NCI-H2227 treated with DMSO at 0.1 percent for 48 hours (cell line): ENCODE measurements at regions not wholly inside any gene's neighbourhood (a gene's known extent, or its start where the extent isn't known, plus 50 kb on each side); places are given as distances from the start of the nearest gene placed in this dataset.
"Not testable (repeated sequence)": the region's sequence is repeated elsewhere in the genome, so short reads cannot be mapped to it uniquely, and the experiment has no call there.

Experiments
- DNase-seq: peaks from one replicate; lab custom pipeline; 2025; lab: John Stamatoyannopoulos, UW

GRCh38 chr6:95865857-95866256, 149.9 kb upstream of the FUT9 start:
- no peak for DNase-seq

- no peak for DNase-seq
These were observed 149.0 kb upstream of the FUT9 start for GRCh38 chr6:95866732-95867131.

GRCh38 chr6:95867205-95867604, 148.6 kb upstream of the FUT9 start:
- DNase-seq = no peak

- DNase-seq = no peak
These were observed 138.3 kb upstream of the FUT9 start for GRCh38 chr6:95877480-95877879.

- DNase-seq = no peak
These were observed 135.9 kb upstream of the FUT9 start for GRCh38 chr6:95879856-95880255.

GRCh38 chr6:95882371-95882770, 133.4 kb upstream of the FUT9 start:
- no peak for DNase-seq

- DNase-seq = not testable (repeated sequence)
These were observed 127.1 kb upstream of the FUT9 start for GRCh38 chr6:95888711-95889110.

- no peak for DNase-seq
These were observed 110.6 kb upstream of the FUT9 start for GRCh38 chr6:95905132-95905531.

GRCh38 chr6:95917034-95917433, 98.7 kb upstream of the FUT9 start:
- no peak for DNase-seq

- no peak for DNase-seq
These were observed 92.3 kb upstream of the FUT9 start for GRCh38 chr6:95923518-95923917.

- DNase-seq = no peak
These were observed 80.0 kb upstream of the FUT9 start for GRCh38 chr6:95935736-95936135.

GRCh38 chr6:95946906-95947305, 68.9 kb upstream of the FUT9 start:
- DNase-seq = no peak

GRCh38 chr6:95948324-95948723, 67.5 kb upstream of the FUT9 start:
- no peak for DNase-seq

GRCh38 chr6:95949985-95950384, 65.8 kb upstream of the FUT9 start:
- DNase-seq = no peak

- DNase-seq = no peak
These were observed 57.1 kb upstream of the FUT9 start for GRCh38 chr6:95958686-95959085.

- no peak for DNase-seq
These were observed 56.5 kb upstream of the FUT9 start for GRCh38 chr6:95959261-95959660.
